ENCODE measurements at regions not wholly inside any gene's neighbourhood (a gene's known extent, or its start where the extent isn't known, plus 50 kb on each side); places are given as distances from the start of the nearest gene placed in this dataset.
"Not testable (repeated sequence)": the region's sequence is repeated elsewhere in the genome, so short reads cannot be mapped to it uniquely, and the experiment has no call there.

DNA sequence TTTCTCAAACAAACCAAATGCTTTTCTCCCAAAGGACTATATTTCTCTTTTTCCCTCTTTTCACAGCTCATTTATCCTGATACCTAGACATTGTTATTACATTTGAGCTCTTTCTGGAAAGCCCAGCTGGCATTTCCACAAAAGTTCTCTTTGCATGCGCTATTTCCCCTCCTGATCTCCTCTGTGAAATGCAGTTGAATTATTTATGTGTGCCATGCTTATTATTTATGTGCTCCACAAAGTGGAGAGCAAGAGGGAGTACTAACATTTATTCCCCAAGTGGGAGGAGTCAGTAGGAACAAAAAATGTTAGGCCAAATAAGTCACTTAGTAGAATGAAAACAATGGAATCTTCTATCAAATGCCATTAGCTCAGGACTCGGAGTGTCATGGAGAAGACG is 626.6 kb upstream of the IGFBP7 start:
- no peak for TF ChIP-seq TCF7L2 (IDR thresholded peaks at IDR 0.05; ENCODE audit: low read depth, low read length)
- TF ChIP-seq POLR2AphosphoS5 (IDR thresholded peaks at IDR 0.05; ENCODE audit: low read depth, low read length): no peak
- TF ChIP-seq, protein P1, sequence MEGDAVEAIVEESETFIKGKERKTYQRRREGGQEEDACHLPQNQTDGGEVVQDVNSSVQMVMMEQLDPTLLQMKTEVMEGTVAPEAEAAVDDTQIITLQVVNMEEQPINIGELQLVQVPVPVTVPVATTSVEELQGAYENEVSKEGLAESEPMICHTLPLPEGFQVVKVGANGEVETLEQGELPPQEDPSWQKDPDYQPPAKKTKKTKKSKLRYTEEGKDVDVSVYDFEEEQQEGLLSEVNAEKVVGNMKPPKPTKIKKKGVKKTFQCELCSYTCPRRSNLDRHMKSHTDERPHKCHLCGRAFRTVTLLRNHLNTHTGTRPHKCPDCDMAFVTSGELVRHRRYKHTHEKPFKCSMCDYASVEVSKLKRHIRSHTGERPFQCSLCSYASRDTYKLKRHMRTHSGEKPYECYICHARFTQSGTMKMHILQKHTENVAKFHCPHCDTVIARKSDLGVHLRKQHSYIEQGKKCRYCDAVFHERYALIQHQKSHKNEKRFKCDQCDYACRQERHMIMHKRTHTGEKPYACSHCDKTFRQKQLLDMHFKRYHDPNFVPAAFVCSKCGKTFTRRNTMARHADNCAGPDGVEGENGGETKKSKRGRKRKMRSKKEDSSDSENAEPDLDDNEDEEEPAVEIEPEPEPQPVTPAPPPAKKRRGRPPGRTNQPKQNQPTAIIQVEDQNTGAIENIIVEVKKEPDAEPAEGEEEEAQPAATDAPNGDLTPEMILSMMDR (IDR thresholded peaks at IDR 0.05): no peak
- TF ChIP-seq SIN3A (IDR thresholded peaks at IDR 0.05; ENCODE audit: borderline replicate concordance, insufficient read depth, low read depth, low read length): no peak
- TF ChIP-seq, protein P2, sequence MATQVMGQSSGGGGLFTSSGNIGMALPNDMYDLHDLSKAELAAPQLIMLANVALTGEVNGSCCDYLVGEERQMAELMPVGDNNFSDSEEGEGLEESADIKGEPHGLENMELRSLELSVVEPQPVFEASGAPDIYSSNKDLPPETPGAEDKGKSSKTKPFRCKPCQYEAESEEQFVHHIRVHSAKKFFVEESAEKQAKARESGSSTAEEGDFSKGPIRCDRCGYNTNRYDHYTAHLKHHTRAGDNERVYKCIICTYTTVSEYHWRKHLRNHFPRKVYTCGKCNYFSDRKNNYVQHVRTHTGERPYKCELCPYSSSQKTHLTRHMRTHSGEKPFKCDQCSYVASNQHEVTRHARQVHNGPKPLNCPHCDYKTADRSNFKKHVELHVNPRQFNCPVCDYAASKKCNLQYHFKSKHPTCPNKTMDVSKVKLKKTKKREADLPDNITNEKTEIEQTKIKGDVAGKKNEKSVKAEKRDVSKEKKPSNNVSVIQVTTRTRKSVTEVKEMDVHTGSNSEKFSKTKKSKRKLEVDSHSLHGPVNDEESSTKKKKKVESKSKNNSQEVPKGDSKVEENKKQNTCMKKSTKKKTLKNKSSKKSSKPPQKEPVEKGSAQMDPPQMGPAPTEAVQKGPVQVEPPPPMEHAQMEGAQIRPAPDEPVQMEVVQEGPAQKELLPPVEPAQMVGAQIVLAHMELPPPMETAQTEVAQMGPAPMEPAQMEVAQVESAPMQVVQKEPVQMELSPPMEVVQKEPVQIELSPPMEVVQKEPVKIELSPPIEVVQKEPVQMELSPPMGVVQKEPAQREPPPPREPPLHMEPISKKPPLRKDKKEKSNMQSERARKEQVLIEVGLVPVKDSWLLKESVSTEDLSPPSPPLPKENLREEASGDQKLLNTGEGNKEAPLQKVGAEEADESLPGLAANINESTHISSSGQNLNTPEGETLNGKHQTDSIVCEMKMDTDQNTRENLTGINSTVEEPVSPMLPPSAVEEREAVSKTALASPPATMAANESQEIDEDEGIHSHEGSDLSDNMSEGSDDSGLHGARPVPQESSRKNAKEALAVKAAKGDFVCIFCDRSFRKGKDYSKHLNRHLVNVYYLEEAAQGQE (IDR thresholded peaks at IDR 0.05; ENCODE audit: insufficient read depth in 1 of 2, low read depth in 2 of 2, low read length in 1 of 2): no peak
- Histone ChIP-seq H3K27me3 (ENCODE audit: control insufficient read depth, insufficient read depth, low read length) (no peaks in the 10 kb centered on the region), H3K9me3 (ENCODE audit: control insufficient read depth, insufficient read depth, low read depth, low read length) (no peaks in the 10 kb centered on the region), H3K27ac (ENCODE audit: low read length) (no peak overlapping the region), H3K36me3 (ENCODE audit: control insufficient read depth, insufficient read depth, low read length) (no peaks in the 10 kb centered on the region), H3K4me3 (ENCODE audit: low read depth in 2 of 2, low read length in 2 of 2) (no peak overlapping the region), H3K4me1 (ENCODE audit: control insufficient read depth, insufficient read depth, low read length) (no peaks in the 10 kb centered on the region)
- ATAC-seq (no peak), DNase-seq (ENCODE audit: low read depth, low spot score) (no peak)
- intact Hi-C loops (cut with micrococcal nuclease; ENCODE audit: unreplicated experiment): no loop called here
- no TSS peak for BruUV-seq (replicated peaks)
- POLR2A ChIA-PET: no interaction called here
- in situ Hi-C loops (cut with HindIII; ENCODE audit: low pct_unique_long_range_greater_than_20kb, low sequenced_read_pairs): no loop called here
- CTCF ChIA-PET: no interaction called here

DNA sequence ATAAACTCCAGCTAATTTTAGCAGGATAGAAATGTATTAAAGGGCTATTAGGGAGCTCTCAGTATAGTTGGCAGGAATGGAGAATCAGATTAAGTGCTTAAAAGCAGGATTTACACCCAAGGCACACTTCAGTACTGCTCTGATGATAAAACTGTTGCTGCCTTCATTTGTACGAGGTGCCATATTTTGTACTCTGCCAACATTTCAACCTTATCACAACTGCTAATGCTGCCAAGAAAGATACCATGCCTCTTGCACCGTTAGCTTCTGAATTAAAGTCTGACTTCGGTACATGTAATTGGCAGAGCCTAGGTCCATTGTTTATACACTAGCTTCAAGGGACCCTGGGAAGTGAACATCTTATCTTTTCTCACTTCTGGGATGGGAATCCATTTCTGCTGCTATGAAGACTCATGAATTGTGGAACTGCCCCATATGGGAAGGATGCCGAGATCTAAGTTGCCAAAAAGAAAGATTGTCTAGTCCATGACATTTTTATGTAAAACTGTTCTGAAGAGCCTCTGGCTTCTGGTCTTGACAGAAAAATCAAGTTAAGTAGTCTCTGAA is 624.0 kb upstream of the IGFBP7 start:
- DNase-seq (ENCODE audit: low read depth, low spot score): no peak
- Histone ChIP-seq H3K27ac (ENCODE audit: low read length) (no peak overlapping the region), H3K9me3 (ENCODE audit: control insufficient read depth, insufficient read depth, low read depth, low read length) (no peaks in the 10 kb centered on the region), H3K36me3 (ENCODE audit: control insufficient read depth, insufficient read depth, low read length) (no peaks in the 10 kb centered on the region), H3K4me3 (ENCODE audit: low read depth in 2 of 2, low read length in 2 of 2) (no peak overlapping the region), H3K4me1 (ENCODE audit: control insufficient read depth, insufficient read depth, low read length) (no peaks in the 10 kb centered on the region), H3K27me3 (ENCODE audit: control insufficient read depth, insufficient read depth, low read length) (no peaks in the 10 kb centered on the region)
- in situ Hi-C loops (cut with HindIII; ENCODE audit: low pct_unique_long_range_greater_than_20kb, low sequenced_read_pairs): no loop called here
- no TSS peak for BruUV-seq (replicated peaks)
- ChIA-PET CTCF (no interaction called here), POLR2A (no interaction called here)
- TF ChIP-seq POLR2AphosphoS5 (IDR thresholded peaks at IDR 0.05; ENCODE audit: low read depth, low read length) (no peak), TCF7L2 (IDR thresholded peaks at IDR 0.05; ENCODE audit: low read depth, low read length) (no peak), SIN3A (IDR thresholded peaks at IDR 0.05; ENCODE audit: borderline replicate concordance, insufficient read depth, low read depth, low read length) (no peak)
- TF ChIP-seq, protein P2 (IDR thresholded peaks at IDR 0.05; ENCODE audit: insufficient read depth in 1 of 2, low read depth in 2 of 2, low read length in 1 of 2): no peak
- TF ChIP-seq, protein P1 (IDR thresholded peaks at IDR 0.05): no peak
- intact Hi-C loops (cut with micrococcal nuclease; ENCODE audit: unreplicated experiment): no loop called here
- no peak for ATAC-seq

DNA sequence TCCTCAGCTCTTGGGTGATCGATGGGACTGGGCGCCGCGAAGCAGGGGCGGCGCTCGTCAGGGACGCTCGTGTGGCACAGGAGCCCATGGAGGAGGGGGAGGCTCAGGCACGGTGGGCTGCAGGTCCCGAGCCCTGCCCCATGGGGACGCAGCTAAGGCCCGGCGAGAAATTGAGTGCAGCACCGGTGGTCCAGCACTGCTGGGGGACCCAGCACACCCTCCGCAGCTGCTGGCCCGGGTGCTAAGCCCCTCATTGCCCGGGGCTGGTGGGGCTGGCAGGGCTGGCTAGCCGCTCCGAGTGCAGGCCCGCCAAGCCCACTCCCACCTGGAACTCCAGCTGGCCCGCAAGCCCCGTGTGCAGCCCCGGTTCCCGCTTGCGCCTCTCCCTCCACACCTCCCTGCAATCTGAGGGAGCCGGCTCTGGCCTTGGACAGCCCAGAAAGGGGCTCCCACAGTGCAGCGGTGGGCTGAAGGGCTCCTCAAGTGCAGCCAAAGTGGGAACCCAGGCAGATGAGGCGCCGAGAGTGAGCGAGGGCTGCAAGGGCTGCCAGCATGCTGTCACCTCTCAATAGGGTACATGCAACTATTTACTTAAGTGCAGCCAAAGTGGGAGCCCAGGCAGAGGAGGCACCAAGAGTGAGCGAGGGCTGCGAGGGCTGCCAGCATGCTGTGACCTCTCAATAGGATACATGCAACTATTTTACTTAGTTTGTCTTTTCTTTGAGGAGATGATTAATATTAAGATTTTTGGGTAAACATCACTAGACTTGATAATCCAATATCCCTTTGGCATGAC is 619.8 kb upstream of the IGFBP7 start:
- BruUV-seq (replicated peaks); H3K27me3 ChIP-seq (ENCODE audit: control insufficient read depth, insufficient read depth, low read length); ATAC-seq; POLR2A ChIA-PET; DNase-seq (ENCODE audit: low read depth, low spot score); H3K9me3 ChIP-seq (ENCODE audit: control insufficient read depth, insufficient read depth, low read depth, low read length); intact Hi-C loops (cut with micrococcal nuclease; ENCODE audit: unreplicated experiment); H3K4me1 ChIP-seq (ENCODE audit: control insufficient read depth, insufficient read depth, low read length); H3K27ac ChIP-seq (ENCODE audit: low read length); H3K36me3 ChIP-seq (ENCODE audit: control insufficient read depth, insufficient read depth, low read length); in situ Hi-C loops (cut with HindIII; ENCODE audit: low pct_unique_long_range_greater_than_20kb, low sequenced_read_pairs); CTCF ChIA-PET; H3K4me3 ChIP-seq (ENCODE audit: low read depth in 2 of 2, low read length in 2 of 2): not testable (repeated sequence)
